GM23248 (cell line): ENCODE measurements at regions not wholly inside any gene's neighbourhood (a gene's known extent, or its start where the extent isn't known, plus 50 kb on each side); places are given as distances from the start of the nearest gene placed in this dataset.
A peak's percentile ranks its signal among the peaks of the same experiment; 100 is the strongest.

ENCODE experiments used
- DNase-seq: peaks from one replicate; pipeline ENCODE4 v3.0.0-alpha.2; 2015
- H2AFZ ChIP-seq: fragments of 200-600 bp; sonication (generic); 2 replicates; pipeline ENCODE4 v1.6.1; 2016; ENCODE audit warnings: antibody characterized with exemption
- H3F3A ChIP-seq: fragments of 200-600 bp; sonication (generic); 2 replicates; pipeline ENCODE4 v1.6.1; 2016; ENCODE audit warnings: mild to moderate bottlenecking, antibody characterized with exemption, mixed run types; ENCODE audit not compliant: insufficient read depth
- H3K27ac ChIP-seq: fragments of 200-600 bp; sonication (generic); 2 replicates; pipeline ENCODE4 v1.5.1; 2016; ENCODE audit warnings: mild to moderate bottlenecking
- H3K27me3 ChIP-seq: fragments of 200-600 bp; sonication (generic); replicated peaks from 2 replicates; pipeline ENCODE4 v1.6.1; 2016; ENCODE audit warnings: mild to moderate bottlenecking; ENCODE audit not compliant: insufficient read depth
- H3K36me3 ChIP-seq: fragments of 200-600 bp; sonication (generic); 2 replicates; pipeline ENCODE4 v1.6.1; 2016; ENCODE audit warnings: low read depth, mild to moderate bottlenecking
- H3K4me1 ChIP-seq: fragments of 200-600 bp; sonication (generic); 2 replicates; pipeline ENCODE4 v1.6.1; 2016; ENCODE audit warnings: mild to moderate bottlenecking; ENCODE audit not compliant: insufficient read depth
- H3K4me2 ChIP-seq: fragments of 200-600 bp; sonication (generic); one replicate; pipeline ENCODE4 v1.6.1; 2016; ENCODE audit warnings: mild to moderate bottlenecking; ENCODE audit not compliant: unreplicated experiment
- H3K4me3 ChIP-seq: fragments of 200-600 bp; sonication (generic); 2 replicates; pipeline ENCODE4 v1.5.1; 2016; ENCODE audit warnings: mild to moderate bottlenecking
- H3K79me2 ChIP-seq: fragments of 200-600 bp; sonication (generic); 2 replicates; pipeline ENCODE4 v1.6.1; 2016; ENCODE audit warnings: mild to moderate bottlenecking; ENCODE audit not compliant: insufficient read depth
- H3K9ac ChIP-seq: fragments of 200-600 bp; sonication (generic); 2 replicates; pipeline ENCODE4 v1.6.1; 2016; ENCODE audit warnings: mild to moderate bottlenecking
- H3K9me2 ChIP-seq: fragments of 200-600 bp; sonication (generic); 2 replicates; pipeline ENCODE4 v1.6.1; 2016; ENCODE audit warnings: mixed run types, mild to moderate bottlenecking, moderate library complexity; ENCODE audit not compliant: insufficient read depth
- H3K9me3 ChIP-seq: fragments of 200-600 bp; sonication (generic); one replicate; pipeline ENCODE4 v1.6.1; 2017; ENCODE audit warnings: low read depth
- H4K20me1 ChIP-seq: fragments of 200-600 bp; sonication (generic); 2 replicates; pipeline ENCODE4 v1.6.0; 2016; ENCODE audit not compliant: insufficient read depth
- EZH2 ChIP-seq: fragments of 200-600 bp; sonication (generic); IDR thresholded peaks from 2 replicates; pipeline ENCODE4 v1.6.1; 2018; ENCODE audit warnings: antibody characterized with exemption, mild to moderate bottlenecking; ENCODE audit not compliant: insufficient read depth, poor library complexity, severe bottlenecking
- EZH2phosphoT487 ChIP-seq: fragments of 200-600 bp; sonication (generic); IDR thresholded peaks from 2 replicates; pipeline ENCODE4 v1.6.1; 2018; ENCODE audit warnings: antibody characterized with exemption, moderate library complexity, mild to moderate bottlenecking, low read depth; ENCODE audit not compliant: insufficient read depth
- WGBS, 2 experiments: methylation state at CpG; one replicate each; pipeline ENCODE4 v1.1.6; 2015 to 2017; ENCODE audit warnings: low lambda C conversion rate in 2 of 2, low coverage in 1 of 2; ENCODE audit errors: missing lambda C conversion rate in 2 of 2; 5-methylcytosine and 5-hydroxymethylcytosine counted together
- in situ Hi-C: fragments of 300-500 bp; cut with MboI; formaldehyde crosslinking; loops from 2 replicates; pipeline ENCODE4 v1.15.0; 2020

DNA sequence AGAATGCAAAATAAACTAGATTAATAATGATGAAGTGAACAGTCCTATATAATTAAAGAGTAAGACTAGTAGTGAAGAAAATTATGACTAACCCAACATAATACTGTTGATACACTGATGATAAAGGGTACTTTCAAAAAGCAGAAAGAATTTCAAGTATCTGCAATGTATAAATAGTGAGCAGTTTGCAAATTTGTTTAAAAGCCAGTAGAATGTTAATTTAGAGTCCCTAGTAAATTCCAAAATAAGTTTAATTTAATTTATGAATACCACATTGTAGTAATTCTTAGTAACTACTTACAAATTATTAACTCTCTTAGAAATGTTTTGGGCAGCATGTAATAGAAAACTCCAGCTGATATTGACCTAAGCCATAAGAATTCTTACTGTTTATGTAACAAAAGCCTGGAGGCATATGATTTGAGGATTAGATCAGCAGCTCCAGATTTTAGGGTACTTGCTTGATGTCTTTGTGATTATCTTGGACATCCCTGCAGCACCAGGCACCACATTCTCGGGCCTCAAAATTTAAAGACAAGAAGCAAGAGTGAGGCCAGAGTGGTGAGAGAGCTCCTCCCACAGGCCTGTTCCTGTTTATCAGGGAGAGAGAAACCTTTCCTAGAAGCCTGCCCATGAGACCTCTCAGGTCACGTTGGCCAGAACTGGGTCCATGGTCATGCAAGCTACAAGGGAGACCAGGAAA is 67.6 kb upstream of the TDRD3 start:
- in situ Hi-C loops = no loop called here
- no peak overlapping the region for H3K27ac ChIP-seq
- H3F3A ChIP-seq = no peaks in the 10 kb centered on the region
- H2AFZ ChIP-seq = no peak overlapping the region
- H4K20me1 ChIP-seq = no peaks in the 10 kb centered on the region
- no peaks in the 10 kb centered on the region for H3K4me1 ChIP-seq
- no peak overlapping the region for H3K9ac ChIP-seq
- H3K9me2 ChIP-seq = no peaks in the 10 kb centered on the region
- no peak for TF ChIP-seq EZH2
- no peak for TF ChIP-seq EZH2phosphoT487
- H3K9me3 ChIP-seq = no peaks in the 10 kb centered on the region
- H3K27me3 ChIP-seq = peaks cover 18% of the 10 kb centered on the region; the same call in 1 of the 2 replicates
- no peaks in the 10 kb centered on the region for H3K36me3 ChIP-seq
- no peak overlapping the region for H3K4me3 ChIP-seq
- no peaks in the 10 kb centered on the region for H3K79me2 ChIP-seq
- 6 to 12% methylated on average over 2 of the region's 2 CpGs for WGBS, 2 experiments
- peak; percentile 42 for DNase-seq
- H3K4me2 ChIP-seq = no peak overlapping the region

DNA sequence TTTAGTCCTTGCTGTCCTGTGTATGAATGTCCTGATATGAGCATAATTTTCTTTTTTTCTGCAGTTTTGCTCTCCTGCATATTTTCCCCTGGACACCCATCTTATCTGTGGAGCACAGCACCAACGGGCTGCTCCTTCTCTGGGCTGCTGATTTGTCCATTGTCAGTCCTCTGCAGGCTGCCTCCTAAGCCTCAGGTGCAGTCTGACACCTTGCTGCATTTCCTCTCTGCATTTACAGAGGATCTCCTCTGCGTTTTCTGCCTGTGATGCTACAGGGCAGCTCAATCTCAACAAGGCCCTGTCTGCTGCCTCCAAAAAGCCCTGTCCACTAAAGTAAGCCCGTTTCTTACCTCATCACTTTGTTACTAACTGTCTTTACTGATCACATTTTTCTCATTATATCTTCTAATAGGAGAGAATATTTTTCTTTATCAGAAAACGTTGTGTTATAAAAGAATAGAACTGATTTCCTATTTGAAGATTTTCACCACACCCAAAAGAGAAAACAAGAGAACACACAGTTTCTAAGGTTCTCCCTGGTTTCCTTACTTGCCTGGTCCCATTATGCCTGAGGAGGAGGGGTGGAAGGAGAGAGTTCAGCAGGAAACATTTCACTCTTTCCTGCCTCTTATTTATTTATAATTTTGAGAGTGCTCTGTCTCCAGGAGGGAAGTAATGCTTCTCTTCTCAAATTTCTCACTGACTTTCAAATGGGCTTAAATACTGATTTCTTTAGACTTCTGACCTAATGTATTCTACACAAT is 65.6 kb upstream of the TDRD3 start:
- TF ChIP-seq EZH2 (no peak), EZH2phosphoT487 (no peak)
- no peaks in the 10 kb centered on the region for H3K9me2 ChIP-seq
- H3K27ac ChIP-seq = no peak overlapping the region
- no peaks in the 10 kb centered on the region for H3K9me3 ChIP-seq
- H3K9ac ChIP-seq = no peak overlapping the region
- no peaks in the 10 kb centered on the region for H3K79me2 ChIP-seq
- DNase-seq = no peak
- no peaks in the 10 kb centered on the region for H3F3A ChIP-seq
- H2AFZ ChIP-seq = no peak overlapping the region
- no peak overlapping the region for H3K4me3 ChIP-seq
- in situ Hi-C loops = no loop called here
- H3K27me3 ChIP-seq = peaks cover 18% of the 10 kb centered on the region; the same call in 1 of the 2 replicates
- 19 to 21% methylated on average over 4 of the region's 4 CpGs for WGBS, 2 experiments
- H3K4me2 ChIP-seq = no peak overlapping the region
- H4K20me1 ChIP-seq = no peaks in the 10 kb centered on the region
- H3K4me1 ChIP-seq = no peaks in the 10 kb centered on the region
- H3K36me3 ChIP-seq = no peaks in the 10 kb centered on the region

GRCh38 chr13:60332682-60333081 is 64.3 kb upstream of the TDRD3 start:
- DNase-seq = no peak
- Histone ChIP-seq H3K4me2 (no peak overlapping the region), H3K79me2 (no peaks in the 10 kb centered on the region), H3K27ac (no peak overlapping the region), H3K4me1 (no peaks in the 10 kb centered on the region), H3K9ac (no peak overlapping the region), H3K9me3 (no peaks in the 10 kb centered on the region), H3K27me3 (peaks cover 18% of the 10 kb centered on the region; the same call in 1 of the 2 replicates), H3K36me3 (no peaks in the 10 kb centered on the region), H2AFZ (no peak overlapping the region), H3K4me3 (no peak overlapping the region), H4K20me1 (no peaks in the 10 kb centered on the region), H3F3A (0 out of 2 replicates have a peak, but pooled peaks cover 3% of the 10 kb centered on the region), H3K9me2 (no peaks in the 10 kb centered on the region)
- in situ Hi-C loops = no loop called here
- WGBS, 2 experiments = 3 to 5% methylated on average over 1 of the region's 1 CpG
- TF ChIP-seq EZH2phosphoT487 (no peak), EZH2 (no peak)

GRCh38 chr13:60334310-60334709 is 62.7 kb upstream of the TDRD3 start:
- WGBS, 2 experiments = 28 to 35% methylated on average over 1 of the region's 1 CpG
- DNase-seq = no peak
- H3K4me2 ChIP-seq = no peak overlapping the region
- H3K4me1 ChIP-seq = no peaks in the 10 kb centered on the region
- H3K9me2 ChIP-seq = no peaks in the 10 kb centered on the region
- no peaks in the 10 kb centered on the region for H3K9me3 ChIP-seq
- H3K27ac ChIP-seq = no peak overlapping the region
- H3K27me3 ChIP-seq = peaks cover 25% of the 10 kb centered on the region; the same call in 1 of the 2 replicates
- no peaks in the 10 kb centered on the region for H3K36me3 ChIP-seq
- H2AFZ ChIP-seq = no peak overlapping the region
- in situ Hi-C loops = no loop called here
- no peaks in the 10 kb centered on the region for H4K20me1 ChIP-seq
- H3K4me3 ChIP-seq = no peak overlapping the region
- no peaks in the 10 kb centered on the region for H3K79me2 ChIP-seq
- no peak overlapping the region for H3K9ac ChIP-seq
- H3F3A ChIP-seq = 0 out of 2 replicates have a peak, but pooled peaks cover 3% of the 10 kb centered on the region
- TF ChIP-seq EZH2 (no peak), EZH2phosphoT487 (no peak)
